ENCODE measurements at regions not wholly inside any gene's neighbourhood (a gene's known extent, or its start where the extent isn't known, plus 50 kb on each side); places are given as distances from the start of the nearest gene placed in this dataset.

DNA sequence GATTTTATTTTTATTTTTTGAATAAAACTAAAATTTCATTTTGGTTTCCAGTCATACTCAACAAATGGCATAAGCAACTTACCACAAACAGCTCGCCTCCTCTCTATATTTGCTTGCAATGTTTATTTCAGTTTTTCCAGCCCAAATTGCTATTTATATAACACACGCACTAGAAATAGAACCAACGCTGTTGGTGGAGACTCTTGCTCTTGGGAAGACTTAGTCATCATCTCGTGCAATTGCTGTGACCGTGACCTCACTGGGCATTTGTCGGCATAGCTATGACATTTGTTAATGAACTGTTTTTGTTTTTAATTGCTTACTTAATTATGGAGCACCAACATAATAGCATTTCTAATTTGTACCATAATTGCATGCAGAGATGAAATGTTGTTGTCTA lies 153.1 kb upstream of the OTX2 start:
- Mint-ChIP-seq H3K27me3 (ENCODE audit: insufficient read depth) (peaks cover 5% of the 10 kb centered on the region), H3K4me1 (ENCODE audit: low read depth) (no peaks in the 10 kb centered on the region), H3K27ac (no peak overlapping the region), H3K36me3 (ENCODE audit: low read depth) (no peaks in the 10 kb centered on the region), H3K9me3 (no peaks in the 10 kb centered on the region), H3K4me3 (no peak overlapping the region)
- intact Hi-C loops (cut with micrococcal nuclease): no loop called here
- DNase-seq (ENCODE audit: low spot score): no peak

DNA sequence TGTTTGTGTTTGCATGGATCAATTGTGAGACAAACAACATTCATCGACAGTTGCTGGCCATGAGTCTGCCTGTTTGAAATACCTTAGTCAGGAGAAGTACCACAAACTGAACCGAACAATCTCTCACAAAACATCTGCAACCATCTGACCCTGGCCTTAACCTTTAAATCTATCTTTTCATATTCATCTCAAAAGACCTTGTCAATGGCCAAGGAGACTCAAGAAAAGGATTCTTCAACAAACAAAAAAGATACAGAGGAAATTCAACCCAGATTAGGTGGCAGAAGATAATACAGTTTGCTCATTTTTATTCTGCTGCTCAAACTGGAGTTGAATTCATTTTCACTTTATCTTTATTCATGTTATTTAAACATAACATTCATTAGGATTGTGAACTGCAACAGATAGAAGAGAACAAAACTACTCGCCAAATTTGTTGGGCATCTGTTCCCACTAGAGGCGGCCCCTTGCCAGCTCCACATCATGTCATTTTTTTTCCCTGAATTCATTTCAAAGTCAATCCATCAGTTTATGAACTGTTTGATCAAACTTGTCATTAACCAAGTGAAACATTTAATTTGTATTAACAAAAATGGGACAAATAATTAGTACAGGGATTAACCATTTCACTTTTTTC lies 152.3 kb upstream of the OTX2 start:
- no peaks in the 10 kb centered on the region for H3K36me3 Mint-ChIP-seq (ENCODE audit: low read depth)
- DNase-seq (ENCODE audit: low spot score): no peak
- intact Hi-C loops (cut with micrococcal nuclease): no loop called here
- H3K27ac Mint-ChIP-seq: no peak overlapping the region
- H3K4me1 Mint-ChIP-seq (ENCODE audit: low read depth): no peaks in the 10 kb centered on the region
- peaks cover 5% of the 10 kb centered on the region for H3K27me3 Mint-ChIP-seq (ENCODE audit: insufficient read depth)
- no peak overlapping the region for H3K4me3 Mint-ChIP-seq
- H3K9me3 Mint-ChIP-seq: no peaks in the 10 kb centered on the region

DNA sequence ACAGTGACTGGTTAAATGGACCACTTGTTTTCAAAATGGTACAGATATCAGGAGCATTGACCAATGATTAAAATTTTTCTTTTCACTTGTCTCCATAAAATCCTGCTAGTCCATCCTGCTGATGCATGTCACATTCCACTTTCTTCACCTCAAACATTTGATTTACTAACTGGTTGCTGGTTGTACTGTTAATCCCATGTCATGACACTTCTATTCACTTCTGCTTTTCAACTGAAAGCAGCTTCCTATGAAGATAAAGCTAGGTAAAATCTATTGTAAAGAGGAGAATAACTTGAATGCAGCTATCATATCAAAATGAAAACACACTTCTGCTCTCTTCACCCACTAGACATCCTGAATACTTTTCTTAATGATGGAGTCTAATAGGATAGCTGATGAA lies 149.6 kb upstream of the OTX2 start:
- Mint-ChIP-seq H3K4me1 (ENCODE audit: low read depth) (no peaks in the 10 kb centered on the region), H3K27ac (no peak overlapping the region), H3K4me3 (no peak overlapping the region), H3K9me3 (no peaks in the 10 kb centered on the region), H3K27me3 (ENCODE audit: insufficient read depth) (peaks cover 5% of the 10 kb centered on the region), H3K36me3 (ENCODE audit: low read depth) (no peaks in the 10 kb centered on the region)
- DNase-seq (ENCODE audit: low spot score): no peak
- intact Hi-C loops (cut with micrococcal nuclease): no loop called here

DNA sequence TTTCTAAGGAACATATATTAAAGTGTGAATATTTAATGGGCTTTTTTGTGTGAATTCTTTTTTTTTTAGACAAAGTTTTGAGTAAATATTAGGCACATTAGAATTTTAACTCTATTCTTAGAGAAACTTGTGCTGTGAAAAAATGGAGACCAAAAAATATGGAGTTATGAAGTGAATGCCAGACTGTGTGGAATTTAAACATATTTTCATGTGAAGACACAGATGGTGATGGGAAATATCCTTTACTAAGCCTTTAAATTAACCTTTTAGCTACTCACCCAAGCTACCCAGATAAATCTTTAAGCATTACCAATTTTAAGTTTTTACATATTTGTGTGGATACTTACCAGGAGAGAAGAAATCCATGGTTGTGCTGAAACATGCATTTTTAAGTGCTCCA lies 148.8 kb upstream of the OTX2 start:
- Mint-ChIP-seq H3K36me3 (ENCODE audit: low read depth) (no peaks in the 10 kb centered on the region), H3K27ac (no peak overlapping the region), H3K4me3 (no peak overlapping the region), H3K9me3 (no peaks in the 10 kb centered on the region), H3K4me1 (ENCODE audit: low read depth) (no peaks in the 10 kb centered on the region), H3K27me3 (ENCODE audit: insufficient read depth) (peaks cover 4% of the 10 kb centered on the region)
- intact Hi-C loops (cut with micrococcal nuclease): no loop called here
- no peak for DNase-seq (ENCODE audit: low spot score)

DNA sequence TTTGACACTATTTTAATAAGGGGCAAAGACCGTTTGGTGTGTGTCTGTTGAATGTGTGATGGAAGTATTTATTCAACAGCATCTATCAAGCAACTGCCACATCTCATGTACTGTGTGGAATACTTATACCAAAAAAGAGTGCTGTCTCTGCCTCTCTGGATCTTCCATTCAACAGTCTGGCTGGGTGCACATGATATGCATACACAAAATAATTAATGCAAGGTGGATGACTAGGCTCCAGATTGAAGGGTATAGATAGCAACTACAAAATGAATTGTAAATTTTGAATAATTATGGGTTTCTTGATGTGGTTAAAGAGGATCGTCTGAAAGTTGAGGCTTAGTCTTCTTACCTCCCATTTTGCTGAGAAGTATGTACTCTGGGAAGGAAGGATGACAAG lies 145.9 kb upstream of the OTX2 start:
- Mint-ChIP-seq H3K36me3 (ENCODE audit: low read depth) (no peaks in the 10 kb centered on the region), H3K27ac (no peak overlapping the region)

DNA sequence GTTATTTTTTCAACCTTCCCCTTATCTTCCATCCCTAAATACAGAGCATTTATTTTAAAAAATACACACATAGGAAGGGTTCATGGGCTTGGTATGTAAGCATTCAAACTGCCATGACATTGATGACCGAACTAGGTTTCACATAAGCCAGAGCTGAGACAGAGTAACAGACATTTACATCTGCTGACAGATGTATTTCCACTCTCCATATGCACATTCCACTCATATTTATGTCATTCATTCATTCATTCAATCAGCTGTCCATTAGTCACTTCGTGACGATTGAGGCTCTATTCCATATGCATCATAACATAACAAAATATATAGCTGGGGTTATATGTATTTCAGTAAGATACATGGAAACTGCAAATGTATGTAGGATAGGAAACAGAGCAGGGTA lies 145.5 kb upstream of the OTX2 start:
- Mint-ChIP-seq H3K27ac (no peak overlapping the region), H3K36me3 (ENCODE audit: low read depth) (no peaks in the 10 kb centered on the region), H3K4me1 (ENCODE audit: low read depth) (no peaks in the 10 kb centered on the region), H3K4me3 (no peak overlapping the region), H3K9me3 (no peaks in the 10 kb centered on the region), H3K27me3 (ENCODE audit: insufficient read depth) (peaks cover 6% of the 10 kb centered on the region)
- no peak for DNase-seq (ENCODE audit: low spot score)
- intact Hi-C loops (cut with micrococcal nuclease): no loop called here

More for the DNA sequence above, 145.9 kb upstream of the OTX2 start:
- no peak overlapping the region for H3K4me3 Mint-ChIP-seq
- H3K4me1 Mint-ChIP-seq (ENCODE audit: low read depth): no peaks in the 10 kb centered on the region
- H3K27me3 Mint-ChIP-seq (ENCODE audit: insufficient read depth): peaks cover 6% of the 10 kb centered on the region
- intact Hi-C loops (cut with micrococcal nuclease): no loop called here
- DNase-seq (ENCODE audit: low spot score): no peak
- no peaks in the 10 kb centered on the region for H3K9me3 Mint-ChIP-seq

DNA sequence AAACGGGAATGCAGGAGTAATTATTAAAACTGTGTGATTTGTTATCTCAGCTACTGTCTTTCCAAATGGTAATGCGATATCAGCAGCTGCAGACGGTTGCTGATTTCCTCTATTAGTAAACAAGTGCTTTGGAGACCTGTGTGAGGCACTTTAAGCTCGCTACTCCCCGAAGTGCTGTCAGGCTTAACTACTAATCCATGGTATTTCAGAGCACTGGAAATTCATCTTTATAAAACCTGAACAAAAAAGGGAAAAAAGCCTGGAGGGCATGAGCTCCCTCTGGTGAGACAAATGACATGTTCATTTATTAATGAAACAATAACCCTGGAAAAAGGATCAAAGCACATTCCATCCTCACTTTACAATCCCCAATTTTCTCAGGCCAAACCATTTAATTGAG lies 143.6 kb upstream of the OTX2 start:
- no peak for DNase-seq (ENCODE audit: low spot score)
- Mint-ChIP-seq H3K27me3 (ENCODE audit: insufficient read depth) (peaks cover 4% of the 10 kb centered on the region), H3K9me3 (no peaks in the 10 kb centered on the region), H3K4me1 (ENCODE audit: low read depth) (no peaks in the 10 kb centered on the region), H3K27ac (no peak overlapping the region), H3K36me3 (ENCODE audit: low read depth) (no peaks in the 10 kb centered on the region), H3K4me3 (no peak overlapping the region)
- intact Hi-C loops (cut with micrococcal nuclease): no loop called here

DNA sequence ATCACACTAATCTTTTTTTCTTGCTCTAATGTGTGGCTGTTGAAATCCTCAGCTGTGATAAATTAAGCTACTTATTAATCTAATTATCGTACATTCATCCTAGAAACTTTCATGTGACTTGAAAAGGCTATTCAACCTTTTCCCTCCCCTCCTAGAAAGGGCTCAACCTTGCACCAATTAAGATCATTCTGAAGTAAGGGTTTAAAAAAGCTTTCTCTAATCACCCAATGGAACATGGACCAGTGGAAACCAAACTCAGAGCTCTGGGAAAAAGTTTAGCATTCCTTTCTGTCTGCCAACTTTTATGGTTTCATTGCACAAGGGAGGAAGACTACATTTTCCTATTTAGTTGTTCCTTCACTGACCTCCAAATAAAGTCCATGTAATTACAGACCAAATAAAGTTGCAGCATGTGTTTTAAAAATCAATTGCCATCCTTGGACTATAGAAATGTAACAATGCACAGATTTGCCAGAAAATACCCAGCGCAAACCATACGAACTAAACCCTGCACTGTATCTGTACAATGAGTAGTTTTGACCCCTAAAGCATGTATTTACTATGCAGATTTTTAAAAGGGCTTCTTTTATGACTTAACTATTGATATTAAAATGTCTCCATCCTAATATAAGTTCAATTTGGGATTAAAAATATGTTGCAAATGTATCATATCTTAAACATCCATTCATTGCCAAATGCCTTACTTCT lies 142.6 kb upstream of the OTX2 start:
- no peaks in the 10 kb centered on the region for H3K4me1 Mint-ChIP-seq (ENCODE audit: low read depth)
- intact Hi-C loops (cut with micrococcal nuclease): no loop called here

DNA sequence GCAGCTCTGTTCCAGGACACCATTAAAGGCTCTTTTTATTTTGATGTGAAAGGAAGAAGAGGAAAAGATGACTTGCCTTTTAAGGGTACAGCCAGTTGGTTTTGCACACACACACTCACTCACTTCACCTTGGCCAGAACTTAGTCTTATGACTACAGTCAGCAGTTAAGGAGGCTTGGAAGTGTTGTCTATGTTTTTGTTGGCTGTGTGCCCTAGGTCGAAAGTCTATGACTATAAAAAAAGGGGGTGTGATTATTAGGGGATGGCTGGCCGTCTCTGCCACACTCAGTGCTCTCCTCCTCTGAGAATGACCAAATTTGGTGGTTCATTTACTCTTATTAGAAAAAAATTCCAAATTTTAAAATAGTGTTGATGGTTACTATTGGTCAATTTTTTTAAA lies 139.5 kb upstream of the OTX2 start:
- intact Hi-C loops (cut with micrococcal nuclease): no loop called here
- Mint-ChIP-seq H3K4me1 (ENCODE audit: low read depth) (no peaks in the 10 kb centered on the region), H3K9me3 (no peaks in the 10 kb centered on the region), H3K4me3 (no peak overlapping the region), H3K36me3 (ENCODE audit: low read depth) (no peaks in the 10 kb centered on the region), H3K27ac (no peak overlapping the region), H3K27me3 (ENCODE audit: insufficient read depth) (peaks cover 2% of the 10 kb centered on the region)
- DNase-seq (ENCODE audit: low spot score): no peak

More for the DNA sequence above, 142.6 kb upstream of the OTX2 start:
- no peak for DNase-seq (ENCODE audit: low spot score)
- peaks cover 4% of the 10 kb centered on the region for H3K27me3 Mint-ChIP-seq (ENCODE audit: insufficient read depth)
- H3K9me3 Mint-ChIP-seq: no peaks in the 10 kb centered on the region
- no peaks in the 10 kb centered on the region for H3K36me3 Mint-ChIP-seq (ENCODE audit: low read depth)
- no peak overlapping the region for H3K27ac Mint-ChIP-seq
- H3K4me3 Mint-ChIP-seq: no peak overlapping the region

DNA sequence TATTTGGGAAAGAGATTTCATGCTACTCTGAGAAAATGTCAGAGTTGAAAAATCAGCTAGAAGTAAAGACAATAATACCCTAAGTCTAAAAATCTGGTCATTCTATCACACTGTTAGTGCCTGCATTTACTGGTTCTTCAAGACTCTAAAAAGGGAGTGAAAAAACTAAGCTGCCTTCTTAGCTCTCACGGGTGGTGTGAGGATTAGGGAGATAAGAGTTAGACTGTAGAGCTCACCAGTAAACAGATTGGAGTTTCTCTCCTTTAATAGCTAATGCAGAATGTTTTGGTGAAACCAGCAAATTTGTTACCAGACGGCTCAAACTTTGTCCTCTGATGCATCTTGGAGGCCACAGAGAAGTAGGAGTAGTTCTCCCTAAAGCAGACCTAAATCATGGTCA lies 135.0 kb upstream of the OTX2 start:
- intact Hi-C loops (cut with micrococcal nuclease): no loop called here
- DNase-seq (ENCODE audit: low spot score): no peak
- no peak overlapping the region for H3K27ac Mint-ChIP-seq
- no peaks in the 10 kb centered on the region for H3K36me3 Mint-ChIP-seq (ENCODE audit: low read depth)
- H3K4me3 Mint-ChIP-seq: no peak overlapping the region
- H3K27me3 Mint-ChIP-seq (ENCODE audit: insufficient read depth): no peaks in the 10 kb centered on the region
- H3K9me3 Mint-ChIP-seq: no peaks in the 10 kb centered on the region
- no peaks in the 10 kb centered on the region for H3K4me1 Mint-ChIP-seq (ENCODE audit: low read depth)

DNA sequence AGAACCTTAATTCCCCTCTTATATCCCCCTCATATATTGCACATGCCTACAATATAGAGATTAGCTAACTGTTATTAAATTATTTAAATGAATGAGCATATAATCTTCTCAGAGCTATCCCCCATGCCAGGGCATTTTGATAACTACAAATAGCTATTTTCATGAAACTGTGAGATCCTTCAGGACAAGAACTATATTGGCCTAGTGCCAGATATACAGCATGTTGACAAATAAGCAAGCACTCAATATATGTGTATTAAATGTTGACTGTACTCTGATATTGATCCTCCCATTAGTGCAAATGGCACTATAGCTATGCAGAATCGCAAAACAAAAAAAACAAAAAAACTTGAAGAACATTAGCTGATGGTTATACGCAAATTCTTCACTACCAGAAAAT lies 134.1 kb upstream of the OTX2 start:
- Mint-ChIP-seq H3K27me3 (ENCODE audit: insufficient read depth) (no peaks in the 10 kb centered on the region), H3K9me3 (no peaks in the 10 kb centered on the region), H3K4me3 (no peak overlapping the region), H3K4me1 (ENCODE audit: low read depth) (no peaks in the 10 kb centered on the region), H3K36me3 (ENCODE audit: low read depth) (no peaks in the 10 kb centered on the region), H3K27ac (no peak overlapping the region)
- intact Hi-C loops (cut with micrococcal nuclease): no loop called here
- no peak for DNase-seq (ENCODE audit: low spot score)

DNA sequence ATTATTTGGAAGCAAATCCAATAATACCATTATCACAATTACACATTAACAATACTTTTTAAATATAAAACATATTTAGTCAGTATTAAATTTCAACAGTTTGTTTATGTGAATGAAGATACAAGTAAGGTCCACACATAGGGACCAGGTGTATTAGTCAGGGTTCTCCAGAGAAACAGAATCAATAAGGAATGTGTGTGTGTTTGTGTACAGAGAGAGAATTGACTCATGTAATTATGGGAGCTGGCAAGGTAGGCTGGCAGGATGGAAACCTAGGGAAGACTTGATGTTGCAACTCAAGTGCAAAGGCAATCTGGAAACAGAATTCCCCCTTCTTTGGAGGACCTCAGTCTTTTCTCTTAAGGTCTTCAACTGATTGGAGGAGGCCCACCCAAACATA lies 123.2 kb upstream of the OTX2 start:
- no peak for DNase-seq (ENCODE audit: low spot score)
- H3K4me3 Mint-ChIP-seq: no peak overlapping the region
- no peak overlapping the region for H3K27ac Mint-ChIP-seq
- H3K36me3 Mint-ChIP-seq (ENCODE audit: low read depth): no peaks in the 10 kb centered on the region
- intact Hi-C loops (cut with micrococcal nuclease): no loop called here
- no peaks in the 10 kb centered on the region for H3K9me3 Mint-ChIP-seq
- no peaks in the 10 kb centered on the region for H3K4me1 Mint-ChIP-seq (ENCODE audit: low read depth)
- H3K27me3 Mint-ChIP-seq (ENCODE audit: insufficient read depth): no peaks in the 10 kb centered on the region

DNA sequence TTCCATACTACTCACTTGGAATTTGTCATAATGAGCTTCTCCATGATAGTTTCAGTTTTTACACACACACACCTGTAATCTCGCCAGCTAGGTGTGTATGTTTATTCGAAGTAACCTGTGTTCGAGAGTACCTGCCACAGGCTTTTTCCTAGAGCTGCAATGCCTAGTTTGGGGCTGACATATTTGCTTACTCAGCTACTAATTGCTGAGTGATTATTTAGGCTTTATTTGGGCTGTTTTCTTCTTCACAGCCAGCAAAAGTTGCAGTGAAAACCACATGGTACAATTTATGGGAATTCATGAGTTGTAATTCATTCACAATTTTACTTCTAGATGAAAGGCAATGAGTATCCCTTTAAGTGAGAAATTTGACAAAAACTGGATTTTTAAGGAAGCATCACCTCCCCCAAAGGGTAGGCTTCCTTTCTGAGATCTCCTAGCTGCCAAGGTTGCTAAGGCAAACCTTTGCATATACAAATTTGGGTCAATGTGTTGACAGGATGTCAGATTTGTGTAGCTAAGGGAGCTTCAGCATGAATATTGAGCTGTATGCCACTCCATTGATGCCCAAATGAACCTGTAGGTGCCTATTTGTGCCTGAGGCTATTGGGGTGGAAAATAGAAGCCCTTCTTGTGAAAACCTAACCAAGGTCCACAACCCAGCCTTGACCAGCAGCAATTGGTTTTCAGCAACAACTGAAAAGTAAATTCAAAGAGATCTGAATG lies 108.7 kb upstream of the OTX2 start:
- no peaks in the 10 kb centered on the region for H3K27me3 Mint-ChIP-seq (ENCODE audit: insufficient read depth)
- intact Hi-C loops (cut with micrococcal nuclease): no loop called here
- no peaks in the 10 kb centered on the region for H3K36me3 Mint-ChIP-seq (ENCODE audit: low read depth)
- no peak for DNase-seq (ENCODE audit: low spot score)
- H3K9me3 Mint-ChIP-seq: no peaks in the 10 kb centered on the region
- H3K27ac Mint-ChIP-seq: no peak overlapping the region
- no peak overlapping the region for H3K4me3 Mint-ChIP-seq
- no peaks in the 10 kb centered on the region for H3K4me1 Mint-ChIP-seq (ENCODE audit: low read depth)

Measured in activated T-helper 1 cell treated with anti-CD3 and anti-CD28 coated beads, Interleukin-12 subunit alpha, Interleukin-12 subunit beta, Interleukin-2, Interleukin-4 antibody, amounts not matched to agents 30 ng/mL and 10 ng/mL and 1 ng/mL, durations not matched to agents 14 hours and 24 hours and 36 hours (primary cell).